ENCODE measurements at regions not wholly inside any gene's neighbourhood (a gene's known extent, or its start where the extent isn't known, plus 50 kb on each side); places are given as distances from the start of the nearest gene placed in this dataset.

DNA sequence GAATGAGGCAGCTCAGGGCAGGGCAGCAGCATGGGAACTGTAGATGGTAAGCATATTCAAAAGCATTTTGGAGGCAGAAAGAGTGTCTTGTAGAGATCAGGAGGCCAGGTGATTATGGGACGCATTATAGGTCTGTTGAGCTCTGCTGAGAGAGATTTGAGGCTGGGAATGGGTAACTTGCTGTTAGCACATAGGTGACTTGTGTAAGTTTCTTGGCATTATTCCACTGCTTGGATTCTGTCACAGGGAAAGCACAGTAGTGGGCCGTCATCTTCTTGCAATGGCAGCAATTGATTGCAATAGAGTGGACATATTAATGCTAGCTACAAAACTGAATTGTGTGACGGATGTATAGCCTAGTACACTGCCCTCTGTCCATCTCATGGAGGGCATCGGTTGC is 434.3 kb upstream of the IGFBP3 start:
- no peaks in the 10 kb centered on the region for H4K20me1 ChIP-seq (replicated peaks in 1 of 2; ENCODE audit: control insufficient read depth in 1 of 2, insufficient read depth in 2 of 2, low read length in 2 of 2)
- H3K79me2 ChIP-seq (ENCODE audit: control insufficient read depth in 1 of 2, insufficient read depth in 2 of 2, low read length in 2 of 2): no peaks in the 10 kb centered on the region
- no peak overlapping the region for H2BK120ac ChIP-seq (replicated peaks; ENCODE audit: low read depth, low read length)
- H3K14ac ChIP-seq (ENCODE audit: insufficient read length): no peak overlapping the region
- no peak overlapping the region for H2AK5ac ChIP-seq (ENCODE audit: low read depth, low read length)
- H3K9ac ChIP-seq (replicated peaks in 1 of 4; ENCODE audit: extremely low read depth in 1 of 4, low read depth in 3 of 4, low read length in 3 of 4): no peak overlapping the region
- no peak overlapping the region for H2BK15ac ChIP-seq (ENCODE audit: low read length)
- H3K56ac ChIP-seq (replicated peaks; ENCODE audit: insufficient read length, low read depth, low read length): no peak overlapping the region
- ChIA-PET POLR2A (ENCODE audit: partially characterized antibody) (no interaction called here), CTCF (ENCODE audit: partially characterized antibody) (interaction anchor here (1.0 to 4.6 kb wide), 6 partner anchors 340 to 579 kb away, joined by 3 to 63 read pairs (median 6); partner anchors contain the start of gene IGFBP3)
- H3K18ac ChIP-seq (ENCODE audit: extremely low read depth, low read length): no peak overlapping the region
- H3K36me3 ChIP-seq (ENCODE audit: control insufficient read depth in 2 of 4, insufficient read depth in 4 of 4, low read length in 3 of 4): no peaks in the 10 kb centered on the region
- H3K27me3 ChIP-seq (replicated peaks in 1 of 4; ENCODE audit: control insufficient read depth in 3 of 4, extremely low read depth in 1 of 4, insufficient read depth in 3 of 4, low read length in 3 of 4): no peaks in the 10 kb centered on the region
- no peak for FAIRE-seq
- H3K23me2 ChIP-seq (ENCODE audit: low read depth, low read length): no peaks in the 10 kb centered on the region
- no peak overlapping the region for H2BK20ac ChIP-seq (ENCODE audit: low read length)
- no peak for DNase-seq (ENCODE audit: low read depth in 1 of 2, low spot score in 2 of 2)
- no peak overlapping the region for H4K91ac ChIP-seq (replicated peaks; ENCODE audit: insufficient read length, low read length)
- no peaks in the 10 kb centered on the region for H3K9me3 ChIP-seq (ENCODE audit: insufficient read depth in 2 of 2, low read depth in 1 of 2, low read length in 1 of 2)
- no peaks in the 10 kb centered on the region for H3K79me1 ChIP-seq (ENCODE audit: low read depth, low read length)
- no peak overlapping the region for H3K4me3 ChIP-seq (ENCODE audit: extremely low read depth in 1 of 4, insufficient read depth in 2 of 4, low read depth in 3 of 4, low read length in 4 of 4)
- H3K4me2 ChIP-seq (ENCODE audit: insufficient read depth in 1 of 2, low read depth in 2 of 2, low read length in 2 of 2): no peak overlapping the region
- no peak overlapping the region for H4K8ac ChIP-seq (ENCODE audit: extremely low read depth, insufficient read depth, low read length)
- H2BK12ac ChIP-seq (ENCODE audit: low read depth, low read length): no peak overlapping the region
- H3K4me1 ChIP-seq (replicated peaks in 1 of 4; ENCODE audit: control insufficient read depth in 3 of 4, insufficient read depth in 4 of 4, low read length in 3 of 4): peaks cover 0 to 1% (median 0%) of the 10 kb centered on the region in 4 experiments; a peak in 1 of 7 replicates
- no peak overlapping the region for H2AFZ ChIP-seq (ENCODE audit: low read length)
- H3K27ac ChIP-seq (ENCODE audit: low read depth, low read length): no peak overlapping the region
- H4K5ac ChIP-seq (ENCODE audit: insufficient read length, low read depth, low read length): no peak overlapping the region
- no peak overlapping the region for H3K23ac ChIP-seq (ENCODE audit: insufficient read length)
- WGBS, 2 experiments (ENCODE audit: extremely low coverage in 1 of 2, insufficient coverage in 1 of 2, insufficient read length in 1 of 2, insufficient replicate concordance in 2 of 2, low coverage in 1 of 2, low lambda C conversion rate in 2 of 2, missing lambda C conversion rate in 1 of 2): 88% methylated on average over 4 of the region's 4 CpGs; no CpG with 5 or more reads in 1 of the 2 experiments
- H3K4ac ChIP-seq (replicated peaks; ENCODE audit: insufficient read length, low read depth, low read length): no peak overlapping the region
- H2BK5ac ChIP-seq (ENCODE audit: low read depth, low read length): no peak overlapping the region
- no peak for TF ChIP-seq SAP30 (IDR thresholded peaks at IDR 0.05; ENCODE audit: insufficient read depth, insufficient replicate concordance, low read length)

All from H1 (cell line).